Esophagus muscularis mucosa (tissue), 4 donors: ENCODE measurements at regions not wholly inside any gene's neighbourhood (a gene's known extent, or its start where the extent isn't known, plus 50 kb on each side); places are given as distances from the start of the nearest gene placed in this dataset.

Source experiments
- EP300 ChIP-seq: sonication (generic); formaldehyde crosslinking; IDR thresholded peaks from one replicate; pipeline ENCODE4 v1.6.1; 2017; ENCODE audit warnings: antibody characterized with exemption
- POLR2A ChIP-seq: fragments of 450-650 bp; IDR thresholded peaks from one replicate; pipeline ENCODE4 v1.6.1; 2017; ENCODE audit warnings: antibody characterized with exemption, moderate library complexity, mild to moderate bottlenecking, low read depth
- TF ChIP-seq, protein P1 (sequence below), 3 experiments: fragments of 200-600 bp in 2 of 3; fragments of 450-650 bp in 1 of 3; sonication (generic) in 2 of 3; IDR thresholded peaks; one replicate each; pipeline ENCODE4 v1.5.1; 2017 to 2019; ENCODE audit warnings: antibody characterized with exemption in 3 of 3, mild to moderate bottlenecking in 2 of 3, moderate library complexity in 1 of 3

GRCh38 chr4:43132010-43132582, 239.6 kb downstream of the GRXCR1 start:
- TF ChIP-seq POLR2A: no peak
- no peak for TF ChIP-seq EP300
- TF ChIP-seq, protein P1, sequence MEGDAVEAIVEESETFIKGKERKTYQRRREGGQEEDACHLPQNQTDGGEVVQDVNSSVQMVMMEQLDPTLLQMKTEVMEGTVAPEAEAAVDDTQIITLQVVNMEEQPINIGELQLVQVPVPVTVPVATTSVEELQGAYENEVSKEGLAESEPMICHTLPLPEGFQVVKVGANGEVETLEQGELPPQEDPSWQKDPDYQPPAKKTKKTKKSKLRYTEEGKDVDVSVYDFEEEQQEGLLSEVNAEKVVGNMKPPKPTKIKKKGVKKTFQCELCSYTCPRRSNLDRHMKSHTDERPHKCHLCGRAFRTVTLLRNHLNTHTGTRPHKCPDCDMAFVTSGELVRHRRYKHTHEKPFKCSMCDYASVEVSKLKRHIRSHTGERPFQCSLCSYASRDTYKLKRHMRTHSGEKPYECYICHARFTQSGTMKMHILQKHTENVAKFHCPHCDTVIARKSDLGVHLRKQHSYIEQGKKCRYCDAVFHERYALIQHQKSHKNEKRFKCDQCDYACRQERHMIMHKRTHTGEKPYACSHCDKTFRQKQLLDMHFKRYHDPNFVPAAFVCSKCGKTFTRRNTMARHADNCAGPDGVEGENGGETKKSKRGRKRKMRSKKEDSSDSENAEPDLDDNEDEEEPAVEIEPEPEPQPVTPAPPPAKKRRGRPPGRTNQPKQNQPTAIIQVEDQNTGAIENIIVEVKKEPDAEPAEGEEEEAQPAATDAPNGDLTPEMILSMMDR (IDR thresholded peaks at IDR 0.05): peak; percentile 16 to 63 (median 49)
